GM19397 (cell line): ENCODE measurements at regions not wholly inside any gene's neighbourhood (a gene's known extent, or its start where the extent isn't known, plus 50 kb on each side); places are given as distances from the start of the nearest gene placed in this dataset.
"Not testable (repeated sequence)": the region's sequence is repeated elsewhere in the genome, so short reads cannot be mapped to it uniquely, and the experiment has no call there.

Experiments
- ATAC-seq: cut with Tn5 transposase; IDR thresholded peaks from one replicate; pipeline ENCODE4 v1.9.1; 2021; ENCODE audit warnings: mild to moderate bottlenecking, moderate library complexity; ENCODE audit not compliant: unreplicated experiment

DNA sequence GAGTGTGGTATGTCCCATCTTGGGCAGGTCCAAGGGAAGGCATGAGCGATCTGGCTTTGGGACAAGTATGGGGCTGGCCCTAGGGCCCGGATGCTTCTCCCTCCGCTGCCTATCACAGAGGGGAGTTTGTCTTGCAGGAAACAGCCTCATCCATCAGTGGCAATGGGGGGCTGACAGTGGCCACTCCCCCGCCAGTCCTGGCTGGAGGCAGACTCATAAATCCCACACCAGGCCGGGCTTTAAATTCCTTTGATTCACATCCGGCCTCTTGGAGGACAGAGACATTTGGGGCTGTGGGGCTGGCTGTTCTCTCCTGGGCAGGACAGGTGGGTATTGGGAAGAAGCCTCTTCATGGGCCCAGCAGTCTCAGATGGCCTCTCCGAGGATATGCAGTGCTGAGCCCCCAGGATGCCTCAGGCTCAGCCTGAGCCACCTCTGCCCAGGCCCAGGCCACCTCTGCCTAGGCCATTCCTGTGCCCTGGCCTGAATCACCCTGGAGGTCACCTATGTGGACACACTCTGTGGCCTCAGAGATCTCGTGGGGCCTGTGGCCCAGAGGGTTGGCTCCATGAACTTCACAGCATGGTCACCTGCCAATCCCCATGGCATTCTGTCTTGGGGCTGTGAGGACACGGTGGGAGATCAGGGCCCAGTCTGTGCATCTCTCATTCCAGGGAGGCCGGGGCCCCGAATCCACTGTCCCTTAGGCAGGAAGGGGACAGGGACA, 84.2 kb upstream of the GOLGA6L4 start:
- no peak for ATAC-seq

DNA sequence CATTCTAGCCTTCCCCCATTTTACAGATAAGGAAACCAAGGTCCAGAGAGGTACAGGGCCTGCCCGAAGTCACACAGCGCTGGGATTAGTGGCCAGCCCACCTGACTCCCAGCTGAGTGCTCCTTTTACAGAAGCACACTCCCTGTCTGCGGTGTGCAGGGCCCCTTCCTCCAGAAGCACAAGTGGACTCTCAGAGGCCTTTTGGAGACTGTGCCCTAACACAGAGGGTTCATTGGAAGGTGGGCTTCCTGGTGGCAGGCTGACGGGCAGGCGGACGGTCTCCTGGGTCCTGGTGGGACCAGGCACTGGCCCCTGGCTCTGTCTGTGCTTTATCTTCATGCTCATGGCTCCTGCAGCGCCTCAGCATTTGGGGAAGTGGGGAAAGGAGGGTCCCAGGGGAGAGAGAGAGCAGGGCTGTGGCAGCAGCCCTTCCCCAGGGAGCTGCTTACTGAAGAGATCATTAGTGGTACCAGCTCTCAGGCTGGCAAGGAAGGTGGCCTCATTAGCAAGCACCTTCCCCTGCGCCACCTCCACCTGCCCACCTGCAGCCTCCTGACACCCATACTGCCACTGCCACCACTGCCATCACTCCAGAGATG, 83.1 kb upstream of the GOLGA6L4 start:
- not testable (repeated sequence) for ATAC-seq

GRCh38 chr15:84153655-84154140, 81.9 kb upstream of the GOLGA6L4 start:
- not testable (repeated sequence) for ATAC-seq

DNA sequence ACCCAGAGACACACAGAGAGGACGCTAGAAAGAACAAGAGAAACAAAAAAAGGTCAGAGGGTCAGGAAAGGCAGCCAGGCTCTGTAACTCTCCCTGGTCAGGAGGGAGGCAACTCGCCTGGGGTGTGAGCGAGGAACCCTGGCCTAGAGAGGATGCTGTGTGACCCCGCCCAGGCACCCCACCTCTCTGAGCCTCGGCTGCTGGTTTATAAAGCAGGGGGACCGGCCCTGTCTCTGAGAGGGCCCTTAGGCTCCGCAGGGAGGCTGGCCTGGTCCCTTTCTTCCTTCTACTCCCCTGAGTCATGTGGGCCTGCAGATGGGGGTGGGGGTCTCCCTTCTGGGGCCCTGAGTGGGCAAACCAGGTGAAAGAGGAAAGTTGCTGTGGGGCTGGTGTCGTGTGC, 81.3 kb upstream of the GOLGA6L4 start:
- ATAC-seq = not testable (repeated sequence)

DNA sequence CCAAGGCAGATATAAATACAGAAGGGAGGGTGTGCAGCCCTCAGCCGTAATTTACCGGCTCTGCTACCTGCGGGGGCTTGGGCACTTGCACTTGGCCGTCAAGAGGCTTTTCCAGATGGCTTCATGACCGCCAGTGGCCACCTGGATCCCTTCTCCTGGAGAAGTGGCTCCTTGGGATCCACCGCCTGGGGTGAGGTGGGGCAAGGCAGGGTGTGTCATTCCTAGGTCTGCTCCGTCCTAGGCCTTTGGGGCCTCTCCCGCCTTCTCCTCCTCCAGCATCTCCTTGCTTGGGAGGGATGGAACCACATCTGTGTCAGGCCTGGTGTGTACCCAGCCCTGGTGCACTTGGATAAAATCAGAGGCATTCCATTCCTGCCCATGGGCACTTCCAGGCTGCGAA, 80.8 kb upstream of the GOLGA6L4 start:
- not testable (repeated sequence) for ATAC-seq

- not testable (repeated sequence) for ATAC-seq
Observed at GRCh38 chr15:84155792-84156587, 79.6 kb upstream of the GOLGA6L4 start.

DNA sequence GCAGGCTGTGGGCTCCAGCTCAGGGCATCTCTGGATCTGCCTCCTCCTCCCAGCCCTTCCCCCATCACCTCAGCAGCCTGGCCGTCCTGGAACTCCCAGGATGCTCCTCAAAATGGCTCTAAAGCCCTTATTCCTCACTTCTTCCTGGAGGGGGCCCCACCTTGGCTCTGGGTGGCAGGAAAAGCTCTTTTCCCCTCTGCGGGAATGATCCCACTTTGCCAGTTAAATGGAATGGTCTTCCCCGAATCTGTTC, 79.1 kb upstream of the GOLGA6L4 start:
- not testable (repeated sequence) for ATAC-seq

DNA sequence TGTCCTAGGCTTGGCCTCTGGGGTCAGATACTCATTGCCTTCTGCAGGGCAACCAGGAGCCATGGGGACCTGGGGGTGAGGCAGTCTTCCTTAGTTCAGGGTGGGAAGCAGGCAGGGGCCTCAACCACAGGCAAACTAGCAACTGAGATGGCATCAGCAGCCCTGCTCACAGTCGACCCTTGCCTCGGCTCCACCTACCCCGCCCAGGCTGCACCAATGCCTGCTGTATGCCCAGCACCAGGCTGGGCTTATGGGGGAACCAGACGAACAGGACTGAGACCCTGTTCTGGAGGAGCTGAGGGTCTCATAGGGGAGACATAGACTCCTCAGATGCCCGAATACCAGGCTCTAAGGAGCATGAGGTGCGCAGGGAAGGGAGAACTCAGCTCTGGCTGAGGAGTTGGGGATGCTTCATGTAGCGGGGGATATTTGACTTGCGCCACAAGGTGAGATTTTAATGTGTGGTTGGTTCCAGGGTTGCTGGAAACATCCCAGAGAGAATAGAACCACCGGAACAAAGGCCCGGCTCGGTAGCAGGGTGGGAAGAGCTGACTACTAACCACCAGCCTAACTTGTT, 78.4 kb upstream of the GOLGA6L4 start:
- ATAC-seq = not testable (repeated sequence)

- ATAC-seq = not testable (repeated sequence)
Observed at GRCh38 chr15:84157857-84158256, 77.7 kb upstream of the GOLGA6L4 start.

- ATAC-seq = not testable (repeated sequence)
Observed at GRCh38 chr15:84159346-84160269, 76.0 kb upstream of the GOLGA6L4 start.

- not testable (repeated sequence) for ATAC-seq
Observed at GRCh38 chr15:84164423-84165292, 70.9 kb upstream of the GOLGA6L4 start.

DNA sequence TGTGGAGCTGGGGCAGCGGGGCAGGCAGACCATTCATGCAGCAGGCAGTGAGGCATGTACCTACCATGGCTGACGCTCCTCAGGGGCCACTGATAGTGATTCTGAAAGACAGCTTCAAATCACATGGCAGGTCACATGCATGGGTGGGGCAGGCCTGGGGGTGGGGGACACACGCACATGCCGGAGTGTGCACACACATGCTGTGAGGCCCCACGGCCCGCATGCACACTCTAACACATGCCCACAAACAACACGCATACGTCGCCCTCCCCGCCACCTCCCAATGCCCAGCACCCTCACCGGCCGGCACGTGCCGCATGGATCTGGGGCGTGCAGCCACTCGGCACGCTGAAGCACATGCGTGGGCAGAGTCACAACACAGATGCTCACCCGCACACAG, 65.5 kb upstream of the GOLGA6L4 start:
- ATAC-seq = not testable (repeated sequence)

GRCh38 chr15:84173231-84173610, 62.4 kb upstream of the GOLGA6L4 start:
- ATAC-seq = not testable (repeated sequence)
